Breast epithelium (tissue), 3 donors: ENCODE measurements at regions not wholly inside any gene's neighbourhood (a gene's known extent, or its start where the extent isn't known, plus 50 kb on each side); places are given as distances from the start of the nearest gene placed in this dataset.

Experiments used
- POLR2A ChIP-seq: fragments of 450-650 bp; IDR thresholded peaks from one replicate; pipeline ENCODE4 v1.6.1; 2016; ENCODE audit warnings: antibody characterized with exemption, mild to moderate bottlenecking, moderate library complexity
- POLR2AphosphoS5 ChIP-seq, 3 donors: sonication (generic); formaldehyde crosslinking; IDR thresholded peaks; one replicate each; pipeline ENCODE4 v1.6.1; 2017; ENCODE audit warnings: antibody characterized with exemption in 3 of 3
- TF ChIP-seq, protein P1 (sequence below), 3 donors: fragments of 450-650 bp; IDR thresholded peaks; one replicate each; pipeline ENCODE4 v1.5.1; 2016 to 2017; ENCODE audit warnings: antibody characterized with exemption in 3 of 3, mild to moderate bottlenecking in 3 of 3, moderate library complexity in 3 of 3

DNA sequence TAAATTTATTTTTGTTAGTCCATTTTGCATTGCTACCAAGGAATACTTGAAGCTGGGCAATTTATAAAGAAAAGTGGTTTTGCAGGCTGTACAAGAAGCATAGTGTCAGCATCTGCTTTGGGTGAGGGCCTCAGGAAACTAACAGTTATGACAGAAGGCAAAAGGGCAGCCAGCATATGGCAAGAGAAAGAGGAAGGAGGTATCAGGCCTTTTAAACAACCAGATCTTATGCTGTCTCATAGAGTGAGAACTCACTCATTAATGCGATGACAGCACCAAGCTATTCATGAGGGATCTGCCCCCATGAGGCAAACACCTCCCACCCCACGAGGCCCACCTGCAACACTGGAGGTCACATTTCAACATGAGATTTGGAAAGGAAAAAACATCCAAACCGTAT, 898.4 kb downstream of the KCNT2 start:
- no peak for TF ChIP-seq POLR2A
- TF ChIP-seq POLR2AphosphoS5 (IDR thresholded peaks at IDR 0.05), result no peak
- TF ChIP-seq, protein P1, sequence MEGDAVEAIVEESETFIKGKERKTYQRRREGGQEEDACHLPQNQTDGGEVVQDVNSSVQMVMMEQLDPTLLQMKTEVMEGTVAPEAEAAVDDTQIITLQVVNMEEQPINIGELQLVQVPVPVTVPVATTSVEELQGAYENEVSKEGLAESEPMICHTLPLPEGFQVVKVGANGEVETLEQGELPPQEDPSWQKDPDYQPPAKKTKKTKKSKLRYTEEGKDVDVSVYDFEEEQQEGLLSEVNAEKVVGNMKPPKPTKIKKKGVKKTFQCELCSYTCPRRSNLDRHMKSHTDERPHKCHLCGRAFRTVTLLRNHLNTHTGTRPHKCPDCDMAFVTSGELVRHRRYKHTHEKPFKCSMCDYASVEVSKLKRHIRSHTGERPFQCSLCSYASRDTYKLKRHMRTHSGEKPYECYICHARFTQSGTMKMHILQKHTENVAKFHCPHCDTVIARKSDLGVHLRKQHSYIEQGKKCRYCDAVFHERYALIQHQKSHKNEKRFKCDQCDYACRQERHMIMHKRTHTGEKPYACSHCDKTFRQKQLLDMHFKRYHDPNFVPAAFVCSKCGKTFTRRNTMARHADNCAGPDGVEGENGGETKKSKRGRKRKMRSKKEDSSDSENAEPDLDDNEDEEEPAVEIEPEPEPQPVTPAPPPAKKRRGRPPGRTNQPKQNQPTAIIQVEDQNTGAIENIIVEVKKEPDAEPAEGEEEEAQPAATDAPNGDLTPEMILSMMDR (IDR thresholded peaks at IDR 0.05), result no peak
